ENCODE measurements at regions not wholly inside any gene's neighbourhood (a gene's known extent, or its start where the extent isn't known, plus 50 kb on each side); places are given as distances from the start of the nearest gene placed in this dataset.

DNA sequence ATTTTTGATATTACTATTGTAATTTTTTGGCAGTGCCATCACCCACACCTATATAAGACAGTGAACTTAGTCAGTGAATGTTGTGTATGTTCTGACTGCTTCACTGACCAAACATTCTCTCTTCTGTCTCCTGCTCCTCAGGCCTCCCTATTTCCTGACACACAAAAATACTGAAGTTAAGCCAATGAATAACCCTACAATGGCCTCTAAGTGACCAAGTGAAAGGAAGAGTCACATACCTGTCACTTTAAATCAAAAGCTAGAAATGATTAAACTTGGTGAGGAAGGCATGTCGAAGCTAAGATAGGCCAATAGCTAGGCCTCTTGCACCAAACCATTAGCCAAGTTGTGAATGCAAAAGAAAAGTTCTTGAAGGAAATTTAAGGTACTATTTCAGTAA, 151.9 kb downstream of the RND3 start:
- no peak for TF ChIP-seq POLR2AphosphoS5 (IDR thresholded peaks at IDR 0.05)
- TF ChIP-seq, protein P1, sequence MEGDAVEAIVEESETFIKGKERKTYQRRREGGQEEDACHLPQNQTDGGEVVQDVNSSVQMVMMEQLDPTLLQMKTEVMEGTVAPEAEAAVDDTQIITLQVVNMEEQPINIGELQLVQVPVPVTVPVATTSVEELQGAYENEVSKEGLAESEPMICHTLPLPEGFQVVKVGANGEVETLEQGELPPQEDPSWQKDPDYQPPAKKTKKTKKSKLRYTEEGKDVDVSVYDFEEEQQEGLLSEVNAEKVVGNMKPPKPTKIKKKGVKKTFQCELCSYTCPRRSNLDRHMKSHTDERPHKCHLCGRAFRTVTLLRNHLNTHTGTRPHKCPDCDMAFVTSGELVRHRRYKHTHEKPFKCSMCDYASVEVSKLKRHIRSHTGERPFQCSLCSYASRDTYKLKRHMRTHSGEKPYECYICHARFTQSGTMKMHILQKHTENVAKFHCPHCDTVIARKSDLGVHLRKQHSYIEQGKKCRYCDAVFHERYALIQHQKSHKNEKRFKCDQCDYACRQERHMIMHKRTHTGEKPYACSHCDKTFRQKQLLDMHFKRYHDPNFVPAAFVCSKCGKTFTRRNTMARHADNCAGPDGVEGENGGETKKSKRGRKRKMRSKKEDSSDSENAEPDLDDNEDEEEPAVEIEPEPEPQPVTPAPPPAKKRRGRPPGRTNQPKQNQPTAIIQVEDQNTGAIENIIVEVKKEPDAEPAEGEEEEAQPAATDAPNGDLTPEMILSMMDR (IDR thresholded peaks at IDR 0.05 in 8 of 11, conservative IDR thresholded peaks at IDR 0.05 in 3 of 11) = no peak

Measured in spleen (tissue), 7 donors.